Adrenal gland (tissue), 5 donors: ENCODE measurements at regions not wholly inside any gene's neighbourhood (a gene's known extent, or its start where the extent isn't known, plus 50 kb on each side); places are given as distances from the start of the nearest gene placed in this dataset.

ENCODE experiments used
- CTCF ChIP-seq, 6 experiments: fragments of 450-650 bp in 4 of 6; fragments of 200-600 bp in 2 of 6; sonication (generic) in 1 of 6; IDR thresholded peaks; 1 replicate in 5 of 6; 2 replicates in 1 of 6; pipeline versions ENCODE4 v1.5.1 to v1.8.0; 2016 to 2021; ENCODE audit warnings: antibody characterized with exemption in 6 of 6, mild to moderate bottlenecking in 2 of 6, moderate library complexity in 1 of 6
- POLR2A ChIP-seq, 2 donors: fragments of 450-650 bp; IDR thresholded peaks; one replicate each; pipeline ENCODE4 v1.6.1; 2017; ENCODE audit warnings: antibody characterized with exemption in 2 of 2, mild to moderate bottlenecking in 2 of 2, moderate library complexity in 1 of 2
- donor health status: DM: no; HTN: no; CAD: no.

- TF ChIP-seq CTCF (IDR thresholded peaks at IDR 0.05) (no peak), POLR2A (IDR thresholded peaks at IDR 0.05) (no peak)
Observed at GRCh38 chr1:220954321-220955075, 75.3 kb downstream of the HLX start.
